ENCODE measurements at regions not wholly inside any gene's neighbourhood (a gene's known extent, or its start where the extent isn't known, plus 50 kb on each side); places are given as distances from the start of the nearest gene placed in this dataset.

- Histone ChIP-seq H3K4me1 (no peaks in the 10 kb centered on the region), H3K4me3 (no peak overlapping the region), H3K27me3 (no peaks in the 10 kb centered on the region), H3K9me3 (no peaks in the 10 kb centered on the region), H3K36me3 (no peaks in the 10 kb centered on the region), H3K27ac (no peak overlapping the region)
- TF ChIP-seq POLR2A (IDR thresholded peaks at IDR 0.05) (no peak), EP300 (IDR thresholded peaks at IDR 0.05) (no peak), POLR2AphosphoS5 (IDR thresholded peaks at IDR 0.05) (no peak)
- TF ChIP-seq, protein P1, sequence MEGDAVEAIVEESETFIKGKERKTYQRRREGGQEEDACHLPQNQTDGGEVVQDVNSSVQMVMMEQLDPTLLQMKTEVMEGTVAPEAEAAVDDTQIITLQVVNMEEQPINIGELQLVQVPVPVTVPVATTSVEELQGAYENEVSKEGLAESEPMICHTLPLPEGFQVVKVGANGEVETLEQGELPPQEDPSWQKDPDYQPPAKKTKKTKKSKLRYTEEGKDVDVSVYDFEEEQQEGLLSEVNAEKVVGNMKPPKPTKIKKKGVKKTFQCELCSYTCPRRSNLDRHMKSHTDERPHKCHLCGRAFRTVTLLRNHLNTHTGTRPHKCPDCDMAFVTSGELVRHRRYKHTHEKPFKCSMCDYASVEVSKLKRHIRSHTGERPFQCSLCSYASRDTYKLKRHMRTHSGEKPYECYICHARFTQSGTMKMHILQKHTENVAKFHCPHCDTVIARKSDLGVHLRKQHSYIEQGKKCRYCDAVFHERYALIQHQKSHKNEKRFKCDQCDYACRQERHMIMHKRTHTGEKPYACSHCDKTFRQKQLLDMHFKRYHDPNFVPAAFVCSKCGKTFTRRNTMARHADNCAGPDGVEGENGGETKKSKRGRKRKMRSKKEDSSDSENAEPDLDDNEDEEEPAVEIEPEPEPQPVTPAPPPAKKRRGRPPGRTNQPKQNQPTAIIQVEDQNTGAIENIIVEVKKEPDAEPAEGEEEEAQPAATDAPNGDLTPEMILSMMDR (IDR thresholded peaks at IDR 0.05): no peak
- WGBS, 2 donors: 21 to 48% methylated on average over 1 of the region's 1 CpG
- ATAC-seq (ENCODE audit: low FRiP score in 2 of 2): no peak
- no peak for DNase-seq
These were observed 311.0 kb downstream of the GABRB2 start for GRCh38 chr5:161235569-161235968.

DNA sequence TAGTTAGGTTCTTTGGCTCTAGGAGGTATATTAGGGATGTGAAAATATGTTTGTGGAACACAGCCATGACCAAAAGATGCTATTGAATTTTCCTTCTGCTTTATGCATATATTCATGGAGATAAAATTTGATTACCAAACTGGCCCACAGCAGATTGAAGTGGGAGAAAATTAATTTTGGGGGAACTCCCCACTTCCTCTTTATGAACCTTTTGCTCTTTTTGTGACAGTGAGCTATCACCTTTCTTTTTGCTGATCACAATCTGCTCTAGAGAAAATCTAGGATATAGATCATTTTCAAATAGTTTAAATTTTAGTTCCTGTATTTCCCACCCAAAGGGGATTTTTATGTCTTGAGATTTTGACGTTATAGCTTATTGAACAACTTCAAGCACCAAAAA is 313.0 kb downstream of the GABRB2 start:
- WGBS, 2 donors: 90 to 95% methylated on average over 1 of the region's 1 CpG
- Histone ChIP-seq H3K36me3 (no peaks in the 10 kb centered on the region), H3K27me3 (no peaks in the 10 kb centered on the region), H3K4me1 (no peaks in the 10 kb centered on the region), H3K27ac (no peak overlapping the region), H3K4me3 (no peak overlapping the region), H3K9me3 (no peaks in the 10 kb centered on the region)
- ATAC-seq (ENCODE audit: low FRiP score in 2 of 2): no peak
- TF ChIP-seq POLR2A (IDR thresholded peaks at IDR 0.05) (no peak), EP300 (IDR thresholded peaks at IDR 0.05) (no peak), POLR2AphosphoS5 (IDR thresholded peaks at IDR 0.05) (no peak)
- TF ChIP-seq, protein P1 (IDR thresholded peaks at IDR 0.05): no peak
- DNase-seq: no peak

- Histone ChIP-seq H3K27ac (no peak overlapping the region), H3K9me3 (no peaks in the 10 kb centered on the region), H3K4me1 (no peaks in the 10 kb centered on the region), H3K36me3 (no peaks in the 10 kb centered on the region), H3K27me3 (no peaks in the 10 kb centered on the region), H3K4me3 (no peak overlapping the region)
- 27 to 31% methylated on average over 3 of the region's 3 CpGs for WGBS, 2 donors
- ATAC-seq (ENCODE audit: low FRiP score in 2 of 2) (no peak), DNase-seq (peak in 1 of 2 donors; percentile 69)
- TF ChIP-seq, protein P1 (IDR thresholded peaks at IDR 0.05): no peak
- TF ChIP-seq EP300 (IDR thresholded peaks at IDR 0.05) (no peak), POLR2A (IDR thresholded peaks at IDR 0.05) (no peak), POLR2AphosphoS5 (IDR thresholded peaks at IDR 0.05) (no peak)
These were observed 316.3 kb downstream of the GABRB2 start for GRCh38 chr5:161230221-161230620.

DNA sequence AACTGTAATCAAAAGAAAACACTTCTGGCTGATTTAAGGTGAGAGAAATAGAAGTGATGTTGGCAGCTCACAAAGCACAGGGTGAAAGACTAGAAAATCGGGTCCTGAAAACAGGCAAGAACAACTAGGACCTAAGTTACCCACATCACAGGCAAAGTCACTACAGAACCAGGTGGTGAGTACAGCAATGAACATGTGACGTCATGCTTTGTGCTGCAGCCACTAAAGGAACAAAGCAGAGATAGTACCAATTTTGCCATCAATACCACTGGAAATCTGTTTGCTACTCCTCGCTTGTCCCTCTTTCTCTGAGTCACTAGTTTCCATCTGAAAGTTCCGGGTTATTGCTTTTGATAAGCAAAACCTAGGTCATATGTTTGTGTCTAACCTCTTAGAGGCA is 326.7 kb downstream of the GABRB2 start:
- Histone ChIP-seq H3K4me3 (no peak overlapping the region), H3K27ac (no peak overlapping the region), H3K27me3 (no peaks in the 10 kb centered on the region), H3K36me3 (no peaks in the 10 kb centered on the region), H3K4me1 (no peaks in the 10 kb centered on the region), H3K9me3 (no peaks in the 10 kb centered on the region)
- ATAC-seq (ENCODE audit: low FRiP score in 2 of 2): no peak
- no peak for DNase-seq
- 84 to 91% methylated on average over 4 of the region's 4 CpGs for WGBS, 2 donors
- TF ChIP-seq POLR2AphosphoS5 (IDR thresholded peaks at IDR 0.05): no peak
- TF ChIP-seq, protein P1 (IDR thresholded peaks at IDR 0.05): no peak
- no peak for TF ChIP-seq POLR2A (IDR thresholded peaks at IDR 0.05)
- TF ChIP-seq EP300 (IDR thresholded peaks at IDR 0.05): no peak

DNA sequence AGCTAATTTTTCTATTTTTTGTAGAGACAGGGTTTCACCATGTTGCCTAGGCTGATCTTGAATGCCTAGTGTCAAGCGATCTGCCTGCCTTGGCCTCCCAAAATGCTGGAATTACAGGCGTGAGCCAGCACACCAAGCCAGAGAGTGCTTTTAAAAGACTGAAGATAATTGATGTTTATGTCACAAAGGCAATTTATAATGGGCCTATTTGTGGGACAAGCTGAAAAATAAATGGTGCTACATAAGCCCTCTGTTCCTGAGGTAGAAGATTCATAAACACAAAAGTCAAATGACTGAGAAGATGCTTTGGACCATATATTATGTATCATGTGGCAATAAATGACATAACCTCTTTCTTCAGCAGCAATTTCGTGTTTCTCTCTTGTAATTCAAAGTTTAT is 329.6 kb downstream of the GABRB2 start:
- Histone ChIP-seq H3K9me3 (no peaks in the 10 kb centered on the region), H3K4me1 (no peaks in the 10 kb centered on the region), H3K36me3 (no peaks in the 10 kb centered on the region), H3K27ac (no peak overlapping the region), H3K27me3 (no peaks in the 10 kb centered on the region), H3K4me3 (no peak overlapping the region)
- WGBS, 2 donors: 68 to 70% methylated on average over 3 of the region's 3 CpGs
- no peak for DNase-seq
- no peak for TF ChIP-seq POLR2A (IDR thresholded peaks at IDR 0.05)
- TF ChIP-seq, protein P1 (IDR thresholded peaks at IDR 0.05): no peak
- TF ChIP-seq EP300 (IDR thresholded peaks at IDR 0.05): no peak
- no peak for TF ChIP-seq POLR2AphosphoS5 (IDR thresholded peaks at IDR 0.05)
- no peak for ATAC-seq (ENCODE audit: low FRiP score in 2 of 2)

All from upper lobe of left lung (tissue), 6 donors.